HG02970 (cell line): ENCODE measurements at regions not wholly inside any gene's neighbourhood (a gene's known extent, or its start where the extent isn't known, plus 50 kb on each side); places are given as distances from the start of the nearest gene placed in this dataset.

Experiments
- ATAC-seq: cut with Tn5 transposase; IDR thresholded peaks from one replicate; pipeline ENCODE4 v1.9.1; 2021; ENCODE audit warnings: mild to moderate bottlenecking, moderate library complexity, moderate number of reproducible peaks; ENCODE audit not compliant: unreplicated experiment, low FRiP score

GRCh38 chr3:99467420-99467819, 171.0 kb upstream of the COL8A1 start:
- no peak for ATAC-seq

- no peak for ATAC-seq
Observed at GRCh38 chr3:99466331-99466730, 172.1 kb upstream of the COL8A1 start.

GRCh38 chr3:99458013-99458412, 180.4 kb upstream of the COL8A1 start:
- ATAC-seq, result no peak

- no peak for ATAC-seq
Observed at GRCh38 chr3:99442599-99442998, 195.8 kb upstream of the COL8A1 start.

GRCh38 chr3:99439892-99440291, 198.5 kb upstream of the COL8A1 start:
- ATAC-seq, result no peak

- no peak for ATAC-seq
Observed at GRCh38 chr3:99434190-99434589, 204.2 kb upstream of the COL8A1 start.

- no peak for ATAC-seq
Observed at GRCh38 chr3:99430348-99431134, 207.9 kb upstream of the COL8A1 start.

GRCh38 chr3:99429502-99429901, 208.9 kb upstream of the COL8A1 start:
- no peak for ATAC-seq

GRCh38 chr3:99425930-99426329, 212.5 kb upstream of the COL8A1 start:
- no peak for ATAC-seq

GRCh38 chr3:99419116-99419515, 219.3 kb upstream of the COL8A1 start:
- ATAC-seq, result peak; percentile 5

- peak; percentile 75 for ATAC-seq
Observed at GRCh38 chr3:99418709-99419108, 219.7 kb upstream of the COL8A1 start.

- ATAC-seq, result peak; percentile 62
Observed at GRCh38 chr3:99418209-99418635, 220.2 kb upstream of the COL8A1 start.

GRCh38 chr3:99413504-99413903, 224.9 kb upstream of the COL8A1 start:
- ATAC-seq, result no peak

- ATAC-seq, result no peak
Observed at GRCh38 chr3:99410789-99411311, 227.5 kb upstream of the COL8A1 start.

GRCh38 chr3:99409961-99410360, 228.4 kb upstream of the COL8A1 start:
- ATAC-seq, result no peak

GRCh38 chr3:99407257-99407656, 231.1 kb upstream of the COL8A1 start:
- no peak for ATAC-seq

- ATAC-seq, result no peak
Observed at GRCh38 chr3:99402755-99403154, 235.6 kb upstream of the COL8A1 start.

GRCh38 chr3:99400352-99400751, 238.0 kb upstream of the COL8A1 start:
- no peak for ATAC-seq

- ATAC-seq, result no peak
Observed at GRCh38 chr3:99396651-99397275, 241.6 kb upstream of the COL8A1 start.

- ATAC-seq, result no peak
Observed at GRCh38 chr3:99394831-99395778, 243.3 kb upstream of the COL8A1 start.

- no peak for ATAC-seq
Observed at GRCh38 chr3:99393961-99394360, 244.4 kb upstream of the COL8A1 start.
